KMS-11 (cell line): ENCODE measurements at regions not wholly inside any gene's neighbourhood (a gene's known extent, or its start where the extent isn't known, plus 50 kb on each side); places are given as distances from the start of the nearest gene placed in this dataset.

Experiments used
- H2AFZ ChIP-seq: fragments of 200-600 bp; sonication (generic); 2 replicates; pipeline ENCODE4 v1.6.1; 2016; ENCODE audit warnings: antibody characterized with exemption, mixed run types, low read depth
- H3K27ac ChIP-seq: fragments of 200-600 bp; sonication (generic); 2 replicates; pipeline ENCODE4 v1.6.1; 2016; ENCODE audit warnings: mild to moderate bottlenecking, mixed run types
- H3K27me3 ChIP-seq: fragments of 200-600 bp; sonication (generic); 2 replicates; pipeline ENCODE4 v1.6.1; 2017; ENCODE audit warnings: mild to moderate bottlenecking, low read depth, mixed run types, moderate library complexity; ENCODE audit not compliant: insufficient read depth
- H3K36me3 ChIP-seq: fragments of 200-600 bp; sonication (generic); 2 replicates; pipeline ENCODE4 v1.6.1; 2017; ENCODE audit warnings: mild to moderate bottlenecking, mixed run types; ENCODE audit not compliant: insufficient read depth
- H3K4me1 ChIP-seq: fragments of 200-600 bp; sonication (generic); 2 replicates; pipeline ENCODE4 v1.6.1; 2016; ENCODE audit warnings: mild to moderate bottlenecking, low read depth, mixed run types; ENCODE audit not compliant: poor library complexity, severe bottlenecking
- H3K4me2 ChIP-seq: fragments of 200-600 bp; sonication (generic); 2 replicates; pipeline ENCODE4 v1.7.0; 2016; ENCODE audit warnings: mild to moderate bottlenecking, mixed run types
- H3K4me3 ChIP-seq: fragments of 200-600 bp; sonication (generic); IDR thresholded peaks from 2 replicates; pipeline ENCODE4 v1.6.1; 2017; ENCODE audit warnings: low read depth, low read length, mixed read lengths; ENCODE audit not compliant: insufficient read depth
- H3K79me2 ChIP-seq: fragments of 200-600 bp; sonication (generic); 2 replicates; pipeline ENCODE4 v1.6.1; 2016; ENCODE audit warnings: low read depth, mixed run types; ENCODE audit not compliant: insufficient read depth
- H3K9ac ChIP-seq: fragments of 200-600 bp; sonication (generic); 2 replicates; pipeline ENCODE4 v1.6.1; 2016; ENCODE audit warnings: mild to moderate bottlenecking, mixed run types
- H4K20me1 ChIP-seq: fragments of 200-600 bp; sonication (generic); 2 replicates; pipeline ENCODE4 v1.6.1; 2016; ENCODE audit warnings: mild to moderate bottlenecking, mixed run types; ENCODE audit not compliant: insufficient read depth
- CTCF ChIP-seq: fragments of 200-600 bp; sonication (generic); conservative IDR thresholded peaks from 2 replicates; pipeline ENCODE4 v1.6.1; 2017; ENCODE audit warnings: low read depth, mild to moderate bottlenecking, antibody characterized with exemption, low read length, moderate library complexity, mixed read lengths

GRCh38 chr14:98301681-98302080 is 970.3 kb downstream of the BCL11B start:
- H2AFZ ChIP-seq, result no peak overlapping the region
- no peak overlapping the region for H3K4me3 ChIP-seq
- no peaks in the 10 kb centered on the region for H4K20me1 ChIP-seq
- TF ChIP-seq CTCF, result no peak
- no peaks in the 10 kb centered on the region for H3K27me3 ChIP-seq
- H3K4me2 ChIP-seq, result no peak overlapping the region
- H3K36me3 ChIP-seq, result no peaks in the 10 kb centered on the region
- no peak overlapping the region for H3K27ac ChIP-seq
- no peaks in the 10 kb centered on the region for H3K79me2 ChIP-seq
- peaks cover 34% of the 10 kb centered on the region for H3K4me1 ChIP-seq
- no peak overlapping the region for H3K9ac ChIP-seq

GRCh38 chr14:98304574-98304973 is 967.4 kb downstream of the BCL11B start:
- Histone ChIP-seq H3K79me2 (no peaks in the 10 kb centered on the region), H3K36me3 (no peaks in the 10 kb centered on the region), H3K4me1 (peaks cover 5% of the 10 kb centered on the region), H2AFZ (no peak overlapping the region), H4K20me1 (no peaks in the 10 kb centered on the region), H3K27me3 (no peaks in the 10 kb centered on the region), H3K4me3 (no peak overlapping the region), H3K4me2 (no peak overlapping the region), H3K27ac (no peak overlapping the region), H3K9ac (no peak overlapping the region)
- TF ChIP-seq CTCF, result no peak

- Histone ChIP-seq H3K27me3 (no peaks in the 10 kb centered on the region), H4K20me1 (no peaks in the 10 kb centered on the region)
Measured at GRCh38 chr14:98309591-98309990, 962.4 kb downstream of the BCL11B start.

GRCh38 chr14:98312006-98312405 is 960.0 kb downstream of the BCL11B start:
- no peak overlapping the region for H3K9ac ChIP-seq
- no peaks in the 10 kb centered on the region for H3K36me3 ChIP-seq
- no peak overlapping the region for H2AFZ ChIP-seq
- no peak overlapping the region for H3K4me3 ChIP-seq
- no peak overlapping the region for H3K4me2 ChIP-seq
- H3K4me1 ChIP-seq, result no peaks in the 10 kb centered on the region
- no peak overlapping the region for H3K27ac ChIP-seq
- no peaks in the 10 kb centered on the region for H3K79me2 ChIP-seq
- no peaks in the 10 kb centered on the region for H4K20me1 ChIP-seq
- TF ChIP-seq CTCF, result no peak
- H3K27me3 ChIP-seq, result no peaks in the 10 kb centered on the region

More at GRCh38 chr14:98309591-98309990, 962.4 kb downstream of the BCL11B start:
- Histone ChIP-seq H3K4me2 (no peak overlapping the region), H3K4me3 (no peak overlapping the region), H2AFZ (no peak overlapping the region), H3K9ac (no peak overlapping the region), H3K36me3 (no peaks in the 10 kb centered on the region), H3K79me2 (no peaks in the 10 kb centered on the region), H3K27ac (no peak overlapping the region), H3K4me1 (no peaks in the 10 kb centered on the region)
- TF ChIP-seq CTCF, result no peak

GRCh38 chr14:98321841-98322240 is 950.2 kb downstream of the BCL11B start:
- no peak overlapping the region for H3K4me2 ChIP-seq
- no peaks in the 10 kb centered on the region for H3K4me1 ChIP-seq
- no peak overlapping the region for H3K27ac ChIP-seq

More at GRCh38 chr14:98321841-98322240, 950.2 kb downstream of the BCL11B start:
- Histone ChIP-seq H3K9ac (no peak overlapping the region), H3K36me3 (no peaks in the 10 kb centered on the region), H4K20me1 (no peaks in the 10 kb centered on the region), H3K4me3 (no peak overlapping the region), H3K27me3 (no peaks in the 10 kb centered on the region), H2AFZ (no peak overlapping the region), H3K79me2 (no peaks in the 10 kb centered on the region)
- no peak for TF ChIP-seq CTCF
